ENCODE measurements at regions not wholly inside any gene's neighbourhood (a gene's known extent, or its start where the extent isn't known, plus 50 kb on each side); places are given as distances from the start of the nearest gene placed in this dataset.
"Not testable (repeated sequence)": the region's sequence is repeated elsewhere in the genome, so short reads cannot be mapped to it uniquely, and the experiment has no call there.

- no peak for DNase-seq (ENCODE audit: low read depth, low spot score)
Observed at GRCh38 chr5:84961193-84961592, 576.5 kb upstream of the EDIL3 start.

DNA sequence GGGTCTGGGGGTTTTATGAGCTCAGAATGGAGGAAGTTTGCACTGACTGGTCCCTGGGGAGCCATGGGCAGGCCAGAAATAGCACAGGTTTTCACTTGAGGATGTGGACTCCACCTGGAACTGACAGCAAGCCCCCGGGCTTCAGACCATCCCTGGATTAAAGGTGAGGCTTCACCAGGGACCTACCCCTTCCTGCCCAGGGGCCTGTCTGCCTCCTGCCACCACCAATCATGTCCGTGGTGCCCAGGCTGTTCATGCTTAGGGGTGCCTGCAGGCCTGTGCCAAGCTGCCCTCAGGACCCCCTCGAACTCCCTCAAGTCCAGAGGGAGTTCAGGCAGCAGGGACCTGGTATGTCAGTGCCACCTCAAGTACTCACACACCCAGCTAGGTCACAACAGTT is 577.2 kb upstream of the EDIL3 start:
- no peak for DNase-seq (ENCODE audit: low read depth, low spot score)

DNA sequence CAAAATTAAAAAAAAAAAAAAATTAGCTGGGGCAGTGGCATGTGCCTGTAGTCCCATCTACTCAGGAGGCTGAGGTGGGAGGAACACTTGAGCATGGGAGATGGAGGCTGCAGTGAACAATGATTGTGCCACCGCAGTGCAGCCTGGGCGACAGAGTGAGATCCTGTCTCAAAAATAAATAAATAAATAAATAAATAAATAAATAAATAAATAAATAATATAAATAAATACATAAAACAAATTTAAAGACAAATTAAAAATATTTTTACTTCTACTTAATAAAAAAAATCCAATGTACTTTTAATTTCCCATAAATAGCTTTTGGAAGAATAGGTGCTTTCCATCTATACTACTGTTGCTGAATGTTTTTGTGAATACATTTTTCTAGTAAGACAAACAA is 598.4 kb upstream of the EDIL3 start:
- DNase-seq (ENCODE audit: low read depth, low spot score) = no peak

DNA sequence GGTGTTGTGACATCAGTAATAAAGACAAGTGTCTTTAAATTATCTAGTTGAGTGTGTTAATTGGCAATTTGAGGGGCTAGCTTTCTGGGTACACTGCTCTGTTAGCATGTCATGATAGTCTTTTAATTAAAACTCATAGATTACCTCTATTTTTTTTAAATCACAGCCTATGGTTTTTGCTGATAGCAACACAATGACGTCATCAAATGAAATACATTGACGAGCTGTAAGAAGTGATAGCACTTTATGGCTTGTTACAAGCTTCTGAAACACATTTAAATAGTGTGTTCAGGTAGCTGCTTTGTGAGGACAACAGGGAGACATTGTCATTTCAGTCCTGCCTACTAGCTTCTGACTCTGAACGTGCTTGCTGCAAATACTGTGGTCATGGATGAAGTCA is 600.5 kb upstream of the EDIL3 start:
- DNase-seq (ENCODE audit: low read depth, low spot score) = no peak

GRCh38 chr5:84986688-84987087 is 602.0 kb upstream of the EDIL3 start:
- DNase-seq (ENCODE audit: low read depth, low spot score) = no peak

- peak; percentile 21 for DNase-seq (ENCODE audit: low read depth, low spot score)
Observed at GRCh38 chr5:85000671-85001070, 616.0 kb upstream of the EDIL3 start.

DNA sequence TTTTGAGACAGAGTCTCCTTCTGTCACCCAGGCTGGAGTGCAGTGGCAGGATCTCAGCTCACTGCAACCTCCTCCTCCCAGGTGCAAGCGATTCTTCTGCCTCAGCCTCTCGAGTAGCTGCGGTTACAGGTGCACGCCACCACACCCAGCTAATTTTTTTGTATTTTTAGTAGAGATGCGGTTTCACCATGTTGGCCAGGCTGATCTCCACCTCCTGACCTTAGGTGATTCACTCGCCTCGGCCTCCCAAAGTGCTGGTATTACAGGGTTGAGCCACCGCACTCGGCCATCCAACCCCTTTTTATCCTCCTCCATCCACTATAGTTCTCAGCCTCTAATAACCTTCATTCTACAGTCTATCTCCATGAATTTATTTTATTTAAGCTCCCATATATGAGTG is 617.3 kb upstream of the EDIL3 start:
- not testable (repeated sequence) for DNase-seq (ENCODE audit: low read depth, low spot score)

DNA sequence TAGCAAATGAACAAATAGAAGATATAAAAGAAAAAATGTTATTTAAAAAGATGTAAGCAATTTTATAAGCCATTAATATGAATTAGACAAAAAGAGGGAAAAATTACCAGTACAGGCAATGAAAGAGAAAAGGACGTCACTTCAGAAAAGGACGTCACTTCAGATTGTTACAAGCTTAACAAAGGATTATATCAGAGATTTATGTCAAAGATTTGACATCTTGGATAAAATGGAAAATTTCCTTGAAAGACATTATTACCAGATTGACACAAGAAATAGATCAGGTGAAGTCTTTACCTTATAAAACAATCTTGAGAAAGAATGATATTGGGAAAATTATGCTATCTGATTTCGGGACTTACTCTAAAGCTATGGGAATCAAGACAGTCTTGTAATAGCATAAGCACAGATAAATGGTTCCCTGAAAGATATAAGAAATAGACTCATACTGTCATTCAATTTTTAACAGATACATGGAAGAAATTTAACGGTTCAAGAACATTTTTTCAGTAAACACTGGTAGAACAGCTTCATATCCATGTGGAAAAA is 625.4 kb upstream of the EDIL3 start:
- no peak for DNase-seq (ENCODE audit: low read depth, low spot score)

GRCh38 chr5:85017261-85017660 is 632.6 kb upstream of the EDIL3 start:
- DNase-seq (ENCODE audit: low read depth, low spot score) = no peak

- no peak for DNase-seq (ENCODE audit: low read depth, low spot score)
Observed at GRCh38 chr5:85030316-85031084, 645.8 kb upstream of the EDIL3 start.

DNA sequence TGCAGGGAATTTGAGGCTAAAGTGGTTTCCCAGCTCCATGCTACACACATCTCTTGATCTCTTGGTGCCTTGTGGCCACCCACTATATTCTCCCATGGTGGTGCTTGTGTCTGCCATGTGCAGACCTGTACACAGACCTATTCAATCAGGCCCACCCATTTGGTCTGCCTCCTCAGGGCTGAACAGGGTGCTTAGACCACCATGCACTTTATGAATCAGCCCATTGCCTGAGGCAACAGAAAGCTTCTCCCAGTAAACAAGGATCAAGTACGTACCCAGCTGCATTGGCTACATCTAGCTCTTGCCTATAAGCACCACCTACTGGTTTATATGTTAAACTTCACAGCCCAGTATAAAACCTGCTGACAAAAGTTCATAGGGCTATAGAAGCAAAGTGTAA is 664.3 kb upstream of the EDIL3 start:
- DNase-seq (ENCODE audit: low read depth, low spot score) = peak; percentile 64

DNA sequence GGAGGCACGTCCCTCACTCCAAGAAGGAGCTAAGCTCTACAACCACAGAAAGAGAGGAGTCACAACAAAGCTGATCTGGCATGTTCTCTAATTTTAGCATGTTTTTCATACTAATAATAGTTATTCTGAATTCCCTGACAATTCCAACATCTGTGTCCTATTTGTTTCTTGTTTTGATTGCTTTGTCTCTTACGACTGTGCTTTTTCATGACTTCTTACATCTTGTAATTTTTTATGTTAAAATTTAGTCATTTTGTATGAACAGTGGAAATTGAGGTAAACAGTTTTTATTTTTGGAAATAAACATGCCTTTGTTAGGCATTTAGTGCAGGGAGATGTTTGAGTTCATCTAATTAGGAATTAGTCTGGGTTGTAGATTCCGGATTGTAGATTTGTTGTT is 668.1 kb upstream of the EDIL3 start:
- DNase-seq (ENCODE audit: low read depth, low spot score) = no peak

GRCh38 chr5:85069659-85070640 is 685.3 kb upstream of the EDIL3 start:
- DNase-seq (ENCODE audit: low read depth, low spot score) = no peak

DNA sequence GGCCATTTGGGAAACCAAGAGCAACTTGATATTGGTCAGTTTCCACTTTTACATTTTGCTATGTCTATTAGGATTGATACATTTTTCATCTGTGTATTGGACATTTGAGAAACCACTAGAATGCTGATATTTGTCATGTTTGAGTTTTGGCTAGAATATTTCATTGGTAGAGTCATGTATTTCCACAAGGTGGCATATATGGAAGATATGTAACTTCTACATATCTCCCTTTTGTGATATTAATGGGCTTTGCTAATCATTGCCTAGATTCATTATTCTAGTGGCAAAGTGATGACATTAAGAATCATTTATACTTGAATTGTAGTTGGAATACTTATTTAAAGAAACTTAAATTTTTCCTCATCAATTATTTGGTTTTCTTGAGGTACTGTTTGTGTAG is 692.9 kb upstream of the EDIL3 start:
- no peak for DNase-seq (ENCODE audit: low read depth, low spot score)

DNA sequence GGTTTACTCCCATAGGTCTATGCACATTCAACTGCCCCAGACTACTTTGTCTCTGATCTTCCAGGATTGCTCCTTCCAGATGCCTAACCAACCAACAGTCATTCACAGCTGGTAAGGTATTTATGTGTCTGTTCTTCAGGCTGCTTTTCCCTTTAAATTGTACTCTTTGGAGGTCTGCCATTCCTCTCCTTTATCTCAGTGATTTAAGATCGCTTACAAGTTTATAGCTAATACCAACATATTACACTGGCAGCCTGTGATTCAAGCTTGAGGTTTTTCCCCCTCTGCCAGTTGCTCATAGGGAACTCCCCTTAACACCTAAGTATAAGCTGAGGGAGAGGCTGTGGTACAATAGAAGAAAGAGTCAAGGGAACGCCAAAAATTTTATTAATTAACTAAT is 711.7 kb upstream of the EDIL3 start:
- peak; percentile 27 for DNase-seq (ENCODE audit: low read depth, low spot score)

DNA sequence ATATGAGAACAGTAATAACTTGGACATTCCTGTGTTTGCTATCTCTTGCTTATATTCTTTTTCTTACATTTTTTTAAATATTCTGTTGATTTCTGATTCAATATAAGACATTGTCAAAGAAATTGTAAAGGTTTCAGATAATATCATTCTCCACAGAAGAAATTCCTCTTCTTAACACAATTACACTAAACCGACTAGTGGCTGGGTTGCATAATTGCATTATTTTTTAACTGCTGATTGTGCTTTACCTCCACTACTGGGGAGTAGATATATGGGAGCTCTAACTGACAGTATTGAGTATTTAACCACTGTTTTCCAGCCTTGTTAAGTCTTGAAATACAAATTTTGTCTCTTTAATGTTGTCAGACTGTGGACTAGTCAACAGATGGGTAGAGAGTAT is 723.8 kb upstream of the EDIL3 start:
- DNase-seq (ENCODE audit: low read depth, low spot score) = no peak

DNA sequence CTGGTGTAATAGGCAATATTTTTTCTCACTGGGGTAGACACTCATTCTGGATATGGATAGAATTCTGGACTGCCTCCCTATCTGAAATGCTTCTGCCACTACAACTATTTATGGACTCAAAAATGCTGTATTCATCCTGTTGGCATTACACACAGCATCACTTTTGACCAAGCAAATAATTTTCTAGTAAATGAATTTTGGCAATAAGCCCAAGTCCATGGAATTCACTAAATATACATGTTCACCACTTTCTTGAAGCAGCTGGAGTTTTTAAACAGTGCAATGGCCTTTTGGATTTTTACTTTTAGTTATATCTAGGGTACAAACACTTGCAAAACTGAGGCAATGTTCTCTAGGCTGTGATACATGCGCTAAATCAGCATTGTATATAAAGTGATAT is 724.9 kb upstream of the EDIL3 start:
- DNase-seq (ENCODE audit: low read depth, low spot score) = peak; percentile 17

DNA sequence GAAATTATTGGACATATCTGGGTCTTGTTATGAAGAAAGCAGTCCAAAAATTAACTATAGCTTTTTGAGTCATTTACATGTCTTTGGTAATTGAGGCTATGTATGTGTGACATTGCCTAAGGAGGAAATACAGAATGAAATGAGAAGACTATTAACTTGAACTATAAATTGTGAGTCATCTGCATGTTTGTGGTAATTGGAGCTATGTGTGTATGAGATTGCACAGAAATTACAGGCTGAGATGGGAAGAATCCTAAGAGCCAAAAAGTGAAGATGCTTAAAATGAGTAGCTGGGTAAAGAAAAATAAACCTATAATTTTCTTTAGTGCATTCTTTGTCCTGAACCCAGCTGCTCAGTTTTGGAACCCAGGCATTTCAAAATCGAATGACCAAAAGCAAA is 747.6 kb upstream of the EDIL3 start:
- peak; percentile 34 for DNase-seq (ENCODE audit: low read depth, low spot score)

GRCh38 chr5:85140471-85140870 is 755.8 kb upstream of the EDIL3 start:
- DNase-seq (ENCODE audit: low read depth, low spot score) = no peak

- DNase-seq (ENCODE audit: low read depth, low spot score) = no peak
Observed at GRCh38 chr5:85143138-85143537, 758.5 kb upstream of the EDIL3 start.

DNA sequence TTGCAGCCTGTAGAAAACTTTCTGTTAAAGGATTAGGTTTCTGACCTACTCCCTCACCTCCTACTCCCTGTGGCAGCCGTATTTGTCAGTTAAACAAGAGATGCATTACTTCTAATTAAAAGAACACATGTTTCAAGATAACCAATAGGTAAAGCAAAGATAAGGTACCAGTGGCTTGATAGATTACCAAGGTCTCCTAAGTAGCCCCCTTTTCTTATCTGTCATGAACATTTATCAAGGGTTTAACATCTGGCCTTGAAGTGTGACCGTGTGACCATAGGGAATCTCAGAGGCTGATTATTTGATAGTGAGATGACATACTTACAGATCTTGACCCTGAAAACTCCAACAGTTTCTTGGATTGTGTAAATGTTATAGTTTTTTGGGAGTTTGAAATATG is 764.0 kb upstream of the EDIL3 start:
- DNase-seq (ENCODE audit: low read depth, low spot score) = no peak

GRCh38 chr5:85159395-85159794 is 774.7 kb upstream of the EDIL3 start:
- no peak for DNase-seq (ENCODE audit: low read depth, low spot score)

GRCh38 chr5:85168474-85168873 is 783.8 kb upstream of the EDIL3 start:
- DNase-seq (ENCODE audit: low read depth, low spot score) = no peak
